BE2C (cell line): ENCODE measurements at regions not wholly inside any gene's neighbourhood (a gene's known extent, or its start where the extent isn't known, plus 50 kb on each side); places are given as distances from the start of the nearest gene placed in this dataset.
A peak's percentile ranks its signal among the peaks of the same experiment; 100 is the strongest.
"Not testable (repeated sequence)": the region's sequence is repeated elsewhere in the genome, so short reads cannot be mapped to it uniquely, and the experiment has no call there.

Experiments used
- DNase-seq: peaks from one replicate; pipeline ENCODE4 v3.0.0-alpha.2; 2020
- H3K27me3 ChIP-seq: fragments of 250-450 bp; sonication (Bioruptor Pico); 2 replicates; pipeline ENCODE4 v1.5.1; 2020; ENCODE audit warnings: mild to moderate bottlenecking
- H3K36me3 ChIP-seq: fragments of 250-450 bp; sonication (Bioruptor Pico); 2 replicates; pipeline ENCODE4 v1.5.1; 2020; ENCODE audit warnings: mild to moderate bottlenecking
- H3K4me1 ChIP-seq: fragments of 250-450 bp; sonication (Bioruptor Pico); 2 replicates; pipeline ENCODE4 v1.5.1; 2020
- H3K4me3 ChIP-seq: 2 replicates; pipeline ENCODE4 v1.5.1; 2011; ENCODE audit warnings: low read depth, low read length
- H3K9me3 ChIP-seq: fragments of 250-450 bp; sonication (Bioruptor Pico); 2 replicates; pipeline ENCODE4 v1.5.1; 2020
- CTCF ChIP-seq: IDR thresholded peaks from 2 replicates; pipeline ENCODE4 v1.5.1; 2012; ENCODE audit warnings: mild to moderate bottlenecking, low read depth, low read length

DNA sequence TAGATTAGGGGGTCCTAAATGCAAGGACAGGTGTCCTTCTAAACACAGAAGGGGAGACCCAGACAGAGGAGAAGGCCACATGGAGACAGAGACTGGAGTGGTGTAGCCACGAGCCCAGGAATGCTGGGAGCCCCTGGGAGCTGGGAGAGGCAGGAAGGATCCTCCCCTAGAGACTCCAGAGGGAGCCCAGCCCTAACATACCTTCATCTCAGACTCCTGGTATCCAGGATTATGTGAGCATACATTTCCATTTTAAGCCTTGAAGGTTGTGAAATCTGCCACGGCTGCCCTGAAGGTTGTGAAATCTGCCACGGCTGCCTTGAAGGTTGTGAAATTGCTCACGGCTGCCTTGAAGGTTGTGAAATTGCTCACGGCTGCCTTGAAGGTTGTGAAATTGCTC, 148.4 kb downstream of the ASMT start:
- H3K36me3 ChIP-seq, result no peaks in the 10 kb centered on the region
- H3K9me3 ChIP-seq, result no peaks in the 10 kb centered on the region
- H3K4me1 ChIP-seq, result no peaks in the 10 kb centered on the region
- no peak overlapping the region for H3K4me3 ChIP-seq
- no peak for TF ChIP-seq CTCF
- H3K27me3 ChIP-seq, result no peaks in the 10 kb centered on the region
- no peak for DNase-seq

- not testable (repeated sequence) for DNase-seq, H3K9me3 ChIP-seq, H3K4me1 ChIP-seq, H3K27me3 ChIP-seq, H3K4me3 ChIP-seq, H3K36me3 ChIP-seq
Observed at GRCh38 chrX:1764883-1765364, 150.1 kb downstream of the ASMT start.

GRCh38 chrX:1767026-1767425, 152.2 kb downstream of the ASMT start:
- TF ChIP-seq CTCF, result no peak
- Histone ChIP-seq H3K36me3 (no peaks in the 10 kb centered on the region), H3K27me3 (no peaks in the 10 kb centered on the region), H3K9me3 (no peaks in the 10 kb centered on the region), H3K4me3 (no peak overlapping the region), H3K4me1 (no peaks in the 10 kb centered on the region)
- no peak for DNase-seq

DNA sequence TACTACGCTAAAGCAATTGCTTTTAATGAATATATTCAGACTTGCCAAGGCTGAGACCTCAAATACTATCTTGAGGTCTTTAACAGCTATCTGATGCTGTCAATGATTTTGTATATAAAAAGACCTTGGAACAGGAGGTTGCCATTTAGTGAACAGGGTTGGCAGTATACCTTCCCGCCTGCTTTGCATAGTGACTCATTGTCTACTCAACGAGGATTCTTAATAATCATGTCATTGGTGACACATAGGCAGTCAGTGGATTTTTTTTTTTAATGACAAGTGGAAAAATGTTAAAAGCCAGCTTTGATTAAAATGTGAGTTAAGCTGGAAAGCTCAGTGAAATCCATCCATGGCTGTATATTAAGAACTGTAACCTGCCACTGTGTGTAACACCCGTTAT, 164.0 kb downstream of the ASMT start:
- Histone ChIP-seq H3K27me3 (no peaks in the 10 kb centered on the region), H3K4me3 (no peak overlapping the region), H3K36me3 (no peaks in the 10 kb centered on the region), H3K9me3 (no peaks in the 10 kb centered on the region), H3K4me1 (no peaks in the 10 kb centered on the region)
- DNase-seq, result no peak
- TF ChIP-seq CTCF, result no peak

DNA sequence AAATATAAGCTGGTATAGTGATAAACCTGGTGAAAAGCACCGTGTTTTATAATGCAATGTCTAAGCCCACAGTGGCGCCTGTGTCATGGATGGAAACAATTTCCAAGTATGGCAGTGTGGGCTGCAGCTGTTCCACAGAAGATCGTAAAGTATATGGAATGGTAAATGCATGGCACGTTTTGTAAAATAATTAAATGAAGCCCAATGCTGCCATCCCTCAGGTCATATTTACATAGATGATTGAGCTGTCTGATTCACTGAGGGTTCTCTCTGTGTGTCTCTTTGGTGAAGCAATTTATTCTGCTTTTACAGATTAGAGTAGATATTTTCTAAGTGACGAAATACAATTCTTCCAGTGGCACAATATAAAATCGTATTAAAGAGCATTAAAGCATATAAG, 164.8 kb downstream of the ASMT start:
- no peaks in the 10 kb centered on the region for H3K9me3 ChIP-seq
- H3K4me3 ChIP-seq, result no peak overlapping the region
- no peak for DNase-seq
- no peaks in the 10 kb centered on the region for H3K4me1 ChIP-seq
- no peaks in the 10 kb centered on the region for H3K36me3 ChIP-seq
- no peak for TF ChIP-seq CTCF
- H3K27me3 ChIP-seq, result no peaks in the 10 kb centered on the region

GRCh38 chrX:1781766-1782165, 166.9 kb downstream of the ASMT start:
- Histone ChIP-seq H3K36me3 (no peaks in the 10 kb centered on the region), H3K4me3 (no peak overlapping the region), H3K9me3 (no peaks in the 10 kb centered on the region), H3K27me3 (no peaks in the 10 kb centered on the region), H3K4me1 (no peaks in the 10 kb centered on the region)
- no peak for TF ChIP-seq CTCF
- DNase-seq, result no peak

GRCh38 chrX:1784773-1785172, 169.9 kb downstream of the ASMT start:
- Histone ChIP-seq H3K36me3 (no peaks in the 10 kb centered on the region), H3K27me3 (no peaks in the 10 kb centered on the region), H3K4me3 (no peak overlapping the region), H3K4me1 (no peaks in the 10 kb centered on the region), H3K9me3 (no peaks in the 10 kb centered on the region)
- DNase-seq, result no peak
- peak; percentile 3; the same call in 1 of the 2 replicates for TF ChIP-seq CTCF
